ENCODE measurements at regions not wholly inside any gene's neighbourhood (a gene's known extent, or its start where the extent isn't known, plus 50 kb on each side); places are given as distances from the start of the nearest gene placed in this dataset.
"Not testable (repeated sequence)": the region's sequence is repeated elsewhere in the genome, so short reads cannot be mapped to it uniquely, and the experiment has no call there.

DNA sequence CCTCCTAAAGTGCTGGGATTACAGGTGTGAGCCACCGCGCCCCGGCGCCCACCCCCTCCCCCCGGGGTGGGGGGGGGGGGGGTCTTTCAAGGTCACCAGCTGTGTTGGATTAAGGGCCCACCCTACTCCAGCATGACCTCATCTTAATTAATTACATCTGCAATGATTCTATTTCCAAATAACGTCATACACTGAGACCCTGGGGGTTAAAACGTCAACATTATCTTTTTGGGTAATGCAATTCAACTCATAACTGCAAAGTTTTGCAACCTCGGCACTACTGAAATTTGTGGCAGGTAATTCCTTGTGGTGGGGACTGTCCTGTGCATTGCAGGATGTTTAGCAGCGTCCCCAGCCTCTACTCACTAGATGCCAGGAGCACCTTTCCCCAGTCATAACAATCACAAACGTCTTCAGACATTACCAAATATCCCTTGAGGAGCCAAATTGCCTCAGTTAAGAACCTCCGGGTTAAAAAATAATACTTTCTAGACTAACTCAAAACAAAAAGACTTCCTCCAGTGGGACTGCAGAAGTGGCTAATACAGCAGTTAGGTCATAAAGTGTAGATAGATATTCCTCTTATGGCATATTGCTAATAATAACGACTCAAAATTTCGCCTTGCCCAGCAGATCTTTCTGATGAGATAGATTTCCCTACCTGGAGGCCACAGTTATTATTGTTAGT is 233.0 kb upstream of the KAZN start:
- DNase-seq, result no peak

GRCh38 chr1:14366091-14367018 is 232.1 kb upstream of the KAZN start:
- DNase-seq, result no peak

DNA sequence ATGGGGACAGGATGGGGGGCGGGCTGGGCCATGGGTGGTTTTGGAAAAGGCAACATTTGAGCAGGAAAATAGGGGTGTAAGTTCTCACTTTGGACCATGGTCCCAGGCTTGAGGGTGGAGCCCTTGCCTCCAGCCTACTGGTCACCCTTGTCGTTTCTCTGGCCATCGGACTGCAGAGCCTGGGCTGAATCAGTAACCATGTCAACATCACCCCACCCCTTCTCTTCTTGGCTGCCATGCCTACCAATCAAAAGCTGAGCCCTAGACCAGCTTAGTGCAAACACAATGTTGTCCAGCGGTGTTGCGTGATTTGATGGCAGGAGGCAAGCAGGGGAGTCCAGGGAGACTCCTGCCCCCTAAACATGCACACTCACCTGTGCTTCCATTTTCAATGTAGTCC is 231.0 kb upstream of the KAZN start:
- no peak for DNase-seq

GRCh38 chr1:14369526-14370213 is 228.8 kb upstream of the KAZN start:
- no peak for DNase-seq

- DNase-seq, result no peak
Observed at GRCh38 chr1:14371771-14372497, 226.6 kb upstream of the KAZN start.

DNA sequence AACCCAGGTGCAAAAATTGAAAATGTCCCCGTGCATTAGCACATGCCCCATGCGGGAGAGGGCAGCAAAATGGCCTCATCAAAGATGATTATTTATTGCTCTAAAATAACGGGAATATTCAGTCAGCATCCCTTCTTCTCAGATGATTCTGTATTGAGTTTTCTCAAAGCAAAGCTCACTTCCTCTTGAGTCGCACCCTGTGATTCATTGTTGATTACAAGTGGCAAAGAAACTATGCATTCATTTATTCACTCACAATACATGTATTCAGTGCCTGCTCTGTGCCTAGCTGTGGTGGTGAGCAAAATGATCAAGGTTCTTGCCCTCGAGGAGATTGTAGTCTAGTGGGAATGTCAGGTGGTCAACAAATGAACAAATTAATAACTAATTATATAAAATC is 226.0 kb upstream of the KAZN start:
- DNase-seq, result no peak

- DNase-seq, result no peak
Observed at GRCh38 chr1:14373081-14373758, 225.3 kb upstream of the KAZN start.

- DNase-seq, result no peak
Observed at GRCh38 chr1:14375226-14375625, 223.3 kb upstream of the KAZN start.

DNA sequence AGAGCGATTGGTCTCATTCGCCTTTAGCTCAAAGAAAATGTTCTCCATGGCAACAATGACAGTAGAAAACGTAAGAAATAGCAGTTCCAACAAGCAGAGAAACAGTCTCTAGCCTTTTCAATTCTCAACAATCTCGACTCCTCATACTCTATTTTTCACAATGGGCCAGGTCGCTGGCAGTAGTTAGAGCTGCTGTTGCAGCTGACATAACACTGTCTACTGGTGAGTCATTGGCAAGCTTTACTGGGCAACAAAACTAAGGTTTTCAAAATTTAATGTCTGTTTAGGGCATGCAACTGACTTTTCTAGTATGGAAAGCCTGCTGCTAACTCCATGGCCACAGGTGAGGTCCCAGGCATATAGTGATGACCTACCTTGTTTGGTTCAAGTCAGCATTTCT is 221.1 kb upstream of the KAZN start:
- no peak for DNase-seq

DNA sequence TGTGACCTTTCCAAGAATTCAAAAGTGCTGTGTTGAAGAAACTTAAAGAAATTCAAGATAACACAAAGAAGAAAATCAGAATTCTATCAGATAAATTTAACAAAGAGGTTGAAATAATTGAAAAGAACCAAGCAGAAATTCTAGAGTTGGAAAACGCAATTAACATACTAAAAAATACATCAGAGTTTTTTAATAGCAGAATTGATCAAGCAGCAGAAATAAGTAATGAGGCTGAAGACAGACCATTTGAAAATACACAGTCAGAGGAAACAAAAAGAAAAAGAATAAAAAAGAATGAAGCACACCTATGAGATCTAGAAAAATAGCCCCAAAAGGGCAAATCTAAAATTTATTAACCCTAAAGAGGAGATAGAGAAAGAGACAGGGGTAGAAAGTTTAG is 218.1 kb upstream of the KAZN start:
- no peak for DNase-seq

DNA sequence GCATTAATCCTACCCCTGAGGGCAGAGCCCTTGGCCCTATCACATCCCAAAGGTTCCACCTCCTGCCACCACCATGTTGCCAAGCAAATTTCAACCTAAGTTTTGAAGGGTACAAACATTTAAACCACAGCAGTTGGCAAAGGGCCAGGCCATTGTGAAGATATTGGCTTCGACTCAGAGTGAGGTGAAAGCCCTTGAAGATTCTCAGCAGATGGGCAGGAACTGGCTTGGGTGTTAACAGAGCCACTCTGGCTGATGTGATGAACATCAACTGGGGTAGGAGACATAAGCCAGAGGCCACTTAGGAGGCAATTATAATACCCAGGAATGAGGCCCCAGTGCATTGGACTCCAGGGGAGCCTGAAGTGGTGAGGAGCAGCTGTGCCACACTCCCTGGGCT is 207.7 kb upstream of the KAZN start:
- no peak for DNase-seq

DNA sequence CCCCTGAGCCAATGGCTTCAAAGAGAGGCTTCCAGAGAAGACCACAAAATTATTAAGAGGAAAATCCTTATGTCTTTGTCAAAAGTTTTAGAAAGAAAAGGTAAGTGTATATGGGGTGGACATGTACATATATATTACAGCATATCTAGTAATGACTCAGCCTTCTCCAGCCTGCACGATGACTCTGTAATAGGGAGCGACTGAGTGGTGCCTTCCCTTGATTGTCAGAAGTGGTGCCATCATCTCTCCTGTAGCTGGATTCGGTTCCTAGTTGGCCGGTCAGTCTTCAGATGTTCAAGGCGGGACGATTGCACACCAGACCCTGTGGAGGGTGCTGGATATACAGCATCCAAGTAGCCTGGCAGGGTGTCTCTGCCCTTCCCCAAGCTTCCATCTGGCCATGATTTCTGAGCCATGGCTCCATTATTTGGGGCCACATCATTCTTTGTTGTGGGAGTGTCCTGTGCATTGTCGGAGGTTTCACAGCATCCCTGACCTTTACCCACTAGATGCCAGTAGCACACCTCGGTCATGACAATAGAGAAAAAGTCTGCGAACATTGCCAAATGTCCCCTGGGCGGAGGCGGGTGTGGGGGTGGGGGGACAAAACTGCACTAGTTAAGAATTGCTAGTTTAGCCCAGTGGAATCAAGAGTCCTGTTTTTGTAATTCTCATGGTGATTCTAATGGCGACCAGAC is 206.2 kb upstream of the KAZN start:
- DNase-seq, result no peak

DNA sequence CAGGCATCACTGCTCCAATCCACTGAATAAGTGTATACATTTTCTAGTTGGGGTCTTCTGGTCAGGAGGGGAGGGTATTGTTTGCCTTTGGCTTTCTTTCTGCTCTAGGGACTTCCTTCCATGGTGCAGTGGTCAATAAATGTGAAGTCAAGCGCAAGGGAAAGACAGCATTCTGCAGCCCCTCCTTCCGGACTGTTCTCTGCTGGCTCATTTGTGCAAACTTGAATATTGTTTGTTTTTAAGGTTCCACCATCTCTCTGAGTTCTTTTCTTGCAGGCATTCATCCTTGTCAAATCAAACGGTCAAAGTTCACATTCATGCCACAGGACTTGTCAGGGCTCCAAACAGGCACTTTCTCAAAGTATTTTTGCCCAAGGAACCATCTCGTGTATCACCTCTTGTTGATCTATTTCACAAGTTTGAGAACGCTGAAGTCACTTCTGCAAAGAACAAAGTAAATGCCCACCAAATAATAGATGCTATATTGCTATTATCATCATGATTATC is 205.6 kb upstream of the KAZN start:
- DNase-seq, result no peak

- DNase-seq, result no peak
Observed at GRCh38 chr1:14396100-14396499, 202.4 kb upstream of the KAZN start.

- no peak for DNase-seq
Observed at GRCh38 chr1:14403961-14404645, 194.4 kb upstream of the KAZN start.

- DNase-seq, result no peak
Observed at GRCh38 chr1:14404862-14405301, 193.6 kb upstream of the KAZN start.

DNA sequence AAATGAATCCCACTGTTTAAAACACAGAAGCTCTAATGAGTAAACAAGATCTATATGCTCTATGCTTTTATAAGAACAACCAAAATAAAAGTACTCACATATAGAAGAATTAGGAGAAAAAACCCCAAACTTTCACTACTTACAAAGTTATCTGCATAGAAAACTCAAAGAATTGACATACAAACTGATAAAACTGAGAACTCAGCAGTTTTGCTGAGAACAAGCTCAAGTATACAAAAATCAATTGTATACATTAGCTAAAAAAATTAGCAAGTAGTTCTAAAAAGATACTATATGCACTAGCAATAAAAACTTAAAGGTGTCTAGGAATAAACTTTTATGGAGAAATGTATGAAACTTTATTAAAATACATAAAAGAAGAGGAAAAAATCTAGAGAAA is 186.2 kb upstream of the KAZN start:
- no peak for DNase-seq

DNA sequence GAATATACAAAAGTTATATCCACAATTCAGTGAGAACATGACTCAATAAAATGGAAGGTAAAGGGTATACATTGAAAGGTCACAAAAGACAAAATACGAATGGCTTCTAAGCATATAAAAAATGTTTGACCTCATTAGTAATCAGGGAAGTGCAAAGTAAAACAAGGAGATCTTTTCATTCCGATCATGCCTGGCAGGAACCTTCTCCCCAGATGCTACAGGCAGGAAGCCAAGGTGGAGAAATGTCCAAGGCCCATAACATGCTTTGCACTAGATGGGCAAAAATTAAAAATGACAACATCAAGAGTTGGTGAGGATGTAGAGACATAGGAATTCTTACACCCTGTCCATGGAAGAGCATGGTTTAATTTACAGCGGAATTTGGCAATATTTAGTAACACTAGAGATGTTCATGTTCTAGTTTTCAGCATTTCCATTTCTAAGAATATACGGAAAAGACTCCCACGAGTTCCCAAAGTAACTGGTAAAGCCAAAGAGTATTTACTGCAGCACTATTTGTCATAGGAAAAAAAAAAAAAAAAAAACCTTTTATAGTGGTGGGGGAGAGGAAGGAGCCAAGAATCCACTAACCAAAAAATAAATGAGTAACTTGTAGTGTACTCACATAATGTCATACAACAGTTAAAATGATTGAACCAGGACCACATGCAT is 184.5 kb upstream of the KAZN start:
- no peak for DNase-seq

DNA sequence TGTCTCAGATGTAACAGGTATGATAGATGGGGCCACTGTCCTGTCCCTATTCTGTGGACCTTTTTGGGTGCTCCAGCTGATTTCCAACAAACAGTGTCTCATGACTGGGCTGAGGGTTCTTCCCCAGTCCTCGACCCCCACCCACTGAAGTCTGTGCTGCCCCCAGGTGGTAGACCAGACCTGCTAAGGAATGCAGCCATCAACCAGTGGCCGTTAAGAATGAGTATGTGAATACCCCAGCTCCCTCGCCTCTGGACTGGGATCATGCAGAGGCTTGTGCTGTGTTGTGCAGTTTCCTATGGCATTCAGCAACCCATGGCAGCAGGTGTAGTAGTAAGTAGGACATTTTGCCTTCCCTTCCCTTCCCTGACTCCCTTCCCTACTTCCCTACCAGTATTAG is 183.1 kb upstream of the KAZN start:
- no peak for DNase-seq

GRCh38 chr1:14419778-14420218 is 178.7 kb upstream of the KAZN start:
- not testable (repeated sequence) for DNase-seq
